Trophoblast cell (in vitro differentiated cells and primary cell): ENCODE measurements at regions not wholly inside any gene's neighbourhood (a gene's known extent, or its start where the extent isn't known, plus 50 kb on each side); places are given as distances from the start of the nearest gene placed in this dataset.

Experiments used
- DNase-seq, 2 donors: peaks; one replicate each; pipeline ENCODE4 v3.0.0-alpha.2; 2016
- H2AFZ ChIP-seq: 2 replicates; pipeline ENCODE4 v1.6.1; 2013; ENCODE audit warnings: low read length, moderate library complexity, mild to moderate bottlenecking; ENCODE audit not compliant: insufficient read depth, poor library complexity
- H2AK5ac ChIP-seq: 2 replicates; pipeline ENCODE4 v1.6.1; 2013; ENCODE audit warnings: mild to moderate bottlenecking, low read length
- H2BK120ac ChIP-seq: 2 replicates; pipeline ENCODE4 v1.6.1; 2013; ENCODE audit warnings: low read length, mild to moderate bottlenecking, moderate library complexity; ENCODE audit not compliant: insufficient read depth, poor library complexity
- H2BK12ac ChIP-seq: 2 replicates; pipeline ENCODE4 v1.6.1; 2013; ENCODE audit warnings: mild to moderate bottlenecking, low read length, moderate library complexity
- H2BK5ac ChIP-seq: 2 replicates; pipeline ENCODE4 v1.6.1; 2013; ENCODE audit warnings: low read length, low read depth, moderate library complexity, mild to moderate bottlenecking; ENCODE audit not compliant: poor library complexity
- H3K14ac ChIP-seq: 2 replicates; pipeline ENCODE4 v1.6.1; 2013; ENCODE audit warnings: mild to moderate bottlenecking, low read length
- H3K18ac ChIP-seq: 2 replicates; pipeline ENCODE4 v1.6.1; 2013; ENCODE audit warnings: mild to moderate bottlenecking, low read length
- H3K23ac ChIP-seq: 2 replicates; pipeline ENCODE4 v1.6.1; 2013; ENCODE audit warnings: low read length
- H3K27ac ChIP-seq: 2 replicates; pipeline ENCODE4 v1.5.1; 2013; ENCODE audit warnings: low read depth, mild to moderate bottlenecking, inconsistent platforms, low read length, moderate library complexity
- H3K27me3 ChIP-seq: 2 replicates; pipeline ENCODE4 v1.6.1; 2013; ENCODE audit warnings: inconsistent platforms, mild to moderate bottlenecking, low read length, moderate library complexity; ENCODE audit not compliant: insufficient read depth
- H3K36me3 ChIP-seq, 2 experiments: 1 replicate in 1 of 2; 2 replicates in 1 of 2; pipeline ENCODE4 v1.6.1; 2013; ENCODE audit warnings: low read length in 2 of 2, mild to moderate bottlenecking in 2 of 2, moderate library complexity in 1 of 2; ENCODE audit not compliant: insufficient read depth in 2 of 2, control insufficient read depth in 1 of 2
- H3K4ac ChIP-seq: 2 replicates; pipeline ENCODE4 v1.6.1; 2013; ENCODE audit warnings: low read depth, mild to moderate bottlenecking, low read length, moderate library complexity
- H3K4me1 ChIP-seq, 2 experiments: 1 replicate in 1 of 2; 2 replicates in 1 of 2; pipeline ENCODE4 v1.6.1; 2013; ENCODE audit warnings: low read length in 2 of 2, mild to moderate bottlenecking in 2 of 2, moderate library complexity in 1 of 2; ENCODE audit not compliant: insufficient read depth in 2 of 2, control insufficient read depth in 1 of 2
- H3K4me2 ChIP-seq: 2 replicates; pipeline ENCODE4 v1.6.1; 2013; ENCODE audit warnings: inconsistent platforms, mild to moderate bottlenecking, low read length, moderate library complexity
- H3K4me3 ChIP-seq: 2 replicates; pipeline ENCODE4 v1.5.1; 2013; ENCODE audit warnings: mild to moderate bottlenecking, low read depth, low read length, inconsistent platforms
- H3K79me1 ChIP-seq: one replicate; pipeline ENCODE4 v1.6.1; 2013; ENCODE audit warnings: low read length
- H3K79me2 ChIP-seq: 2 replicates; pipeline ENCODE4 v1.6.1; 2013; ENCODE audit warnings: low read length, mild to moderate bottlenecking; ENCODE audit not compliant: control insufficient read depth, insufficient read depth, poor library complexity
- H3K9ac ChIP-seq: 2 replicates; pipeline ENCODE4 v1.6.1; 2013; ENCODE audit warnings: mild to moderate bottlenecking, low read length
- H3K9me3 ChIP-seq: 2 replicates; pipeline ENCODE4 v1.6.1; 2013; ENCODE audit warnings: low read depth, mild to moderate bottlenecking, control low read depth, inconsistent platforms, low read length; ENCODE audit not compliant: insufficient read depth
- H4K12ac ChIP-seq: 2 replicates; pipeline ENCODE4 v1.6.1; 2013; ENCODE audit warnings: low read depth, mild to moderate bottlenecking, low read length, moderate library complexity
- H4K8ac ChIP-seq: 2 replicates; pipeline ENCODE4 v1.6.1; 2013; ENCODE audit warnings: low read depth, mild to moderate bottlenecking, low read length, moderate library complexity
- H4K91ac ChIP-seq: one replicate; pipeline ENCODE4 v1.6.1; 2013; ENCODE audit warnings: low read depth, mild to moderate bottlenecking, low read length, moderate library complexity
- WGBS: extraction: QIAGEN DNeasy Blood & Tissue Kit; methylation state at CpG from one replicate; pipeline ENCODE4 v1.1.7; 2013; ENCODE audit warnings: missing lambda C conversion rate; ENCODE audit not compliant: insufficient read length, insufficient coverage; ENCODE audit errors: extremely low coverage; 5-methylcytosine and 5-hydroxymethylcytosine counted together

DNA sequence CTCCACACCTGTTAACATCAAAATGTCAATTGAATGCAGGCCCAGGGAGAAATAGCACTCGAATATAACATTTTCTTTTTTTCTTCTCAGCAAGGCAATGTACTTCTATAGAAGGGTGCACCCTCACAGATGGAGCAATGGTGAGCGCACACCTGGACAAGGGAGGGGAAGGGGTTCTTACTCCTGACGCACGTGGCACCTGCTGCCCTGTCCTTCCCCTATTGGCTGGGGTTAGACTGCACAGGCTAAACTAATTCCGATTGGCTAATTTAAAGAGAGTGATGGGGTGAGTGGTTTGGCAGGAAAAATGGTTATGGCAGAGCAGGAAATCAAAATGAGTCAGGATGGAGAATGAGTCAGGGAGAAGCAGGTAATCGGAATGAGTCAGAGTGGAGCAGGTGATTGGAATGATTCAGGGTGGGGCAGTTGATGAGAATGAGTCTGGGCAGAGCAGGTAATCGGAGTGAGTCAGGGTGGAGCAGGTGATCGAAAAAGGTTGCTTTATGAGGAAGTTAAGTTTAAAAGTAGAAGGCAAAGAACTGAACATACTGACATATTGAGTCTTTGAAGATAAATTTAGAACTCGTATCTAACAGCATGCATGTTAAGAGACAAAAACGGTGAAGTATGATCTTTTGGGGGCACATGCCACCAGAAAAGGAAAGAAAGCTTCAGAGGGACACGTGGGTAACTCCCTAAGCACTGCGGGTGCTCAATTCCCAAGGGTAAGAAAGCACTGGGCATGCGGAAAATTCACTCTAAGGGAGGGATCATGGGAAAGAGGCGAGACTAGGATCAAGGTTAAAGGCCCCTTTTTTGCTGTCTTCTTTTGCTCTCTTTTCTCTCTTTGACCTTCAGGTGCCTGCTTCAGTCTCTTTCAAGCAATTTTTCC, 72.9 kb upstream of the GALNT15 start:
- H2AFZ ChIP-seq, result no peak overlapping the region
- no peak overlapping the region for H3K14ac ChIP-seq
- no peak overlapping the region for H2BK120ac ChIP-seq
- no peak overlapping the region for H3K4me3 ChIP-seq
- no peak overlapping the region for H3K18ac ChIP-seq
- no peak overlapping the region for H2BK5ac ChIP-seq
- no peak overlapping the region for H3K4ac ChIP-seq
- no peaks in the 10 kb centered on the region for H3K79me2 ChIP-seq
- no peak overlapping the region for H3K27ac ChIP-seq
- no peak overlapping the region for H2BK12ac ChIP-seq
- H4K12ac ChIP-seq, result no peak overlapping the region
- no peaks in the 10 kb centered on the region for H3K27me3 ChIP-seq
- no peaks in the 10 kb centered on the region for H3K4me1 ChIP-seq
- no peak overlapping the region for H4K8ac ChIP-seq
- H3K36me3 ChIP-seq, result no peaks in the 10 kb centered on the region
- H3K9ac ChIP-seq, result no peak overlapping the region
- WGBS, result no CpG with 5 or more reads among the region's 14 CpGs
- H2AK5ac ChIP-seq, result no peak overlapping the region
- no peaks in the 10 kb centered on the region for H3K79me1 ChIP-seq
- no peaks in the 10 kb centered on the region for H3K9me3 ChIP-seq
- H4K91ac ChIP-seq, result no peak overlapping the region
- H3K4me2 ChIP-seq, result no peak overlapping the region
- DNase-seq, result peak; percentile 68 to 75
- H3K23ac ChIP-seq, result no peak overlapping the region

DNA sequence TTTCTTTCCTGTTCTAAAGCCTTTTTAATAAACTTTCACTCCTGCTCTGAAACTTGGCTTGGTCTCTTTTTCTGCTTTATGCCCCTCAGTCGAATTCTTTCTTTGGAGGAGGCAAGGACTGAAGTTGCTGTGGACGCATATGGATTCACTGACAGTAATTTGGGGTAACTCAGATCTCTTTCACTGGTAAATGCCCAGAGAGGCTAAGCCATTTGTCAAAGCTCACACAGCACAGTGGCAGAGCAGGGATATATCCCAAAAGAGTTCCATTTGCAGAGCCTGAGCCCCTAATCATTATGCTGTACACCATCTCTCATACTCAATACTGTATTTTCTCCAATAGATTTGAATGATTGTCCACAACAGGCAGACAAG, 72.3 kb upstream of the GALNT15 start:
- no peaks in the 10 kb centered on the region for H3K79me2 ChIP-seq
- H3K79me1 ChIP-seq, result no peaks in the 10 kb centered on the region
- H3K9ac ChIP-seq, result no peak overlapping the region
- H3K9me3 ChIP-seq, result no peaks in the 10 kb centered on the region
- no peaks in the 10 kb centered on the region for H3K27me3 ChIP-seq
- no peak overlapping the region for H3K4ac ChIP-seq
- no peak overlapping the region for H2BK12ac ChIP-seq
- no peak overlapping the region for H4K8ac ChIP-seq
- WGBS, result no CpG with 5 or more reads among the region's 2 CpGs
- H2BK120ac ChIP-seq, result no peak overlapping the region
- DNase-seq, result no peak
- H3K18ac ChIP-seq, result no peak overlapping the region
- no peaks in the 10 kb centered on the region for H3K36me3 ChIP-seq
- H2BK5ac ChIP-seq, result no peak overlapping the region
- H3K4me2 ChIP-seq, result no peak overlapping the region
- H3K4me1 ChIP-seq, result no peaks in the 10 kb centered on the region
- H3K4me3 ChIP-seq, result no peak overlapping the region
- H4K91ac ChIP-seq, result no peak overlapping the region
- no peak overlapping the region for H4K12ac ChIP-seq
- no peak overlapping the region for H3K23ac ChIP-seq
- H3K14ac ChIP-seq, result no peak overlapping the region
- H2AFZ ChIP-seq, result no peak overlapping the region
- no peak overlapping the region for H2AK5ac ChIP-seq
- no peak overlapping the region for H3K27ac ChIP-seq

DNA sequence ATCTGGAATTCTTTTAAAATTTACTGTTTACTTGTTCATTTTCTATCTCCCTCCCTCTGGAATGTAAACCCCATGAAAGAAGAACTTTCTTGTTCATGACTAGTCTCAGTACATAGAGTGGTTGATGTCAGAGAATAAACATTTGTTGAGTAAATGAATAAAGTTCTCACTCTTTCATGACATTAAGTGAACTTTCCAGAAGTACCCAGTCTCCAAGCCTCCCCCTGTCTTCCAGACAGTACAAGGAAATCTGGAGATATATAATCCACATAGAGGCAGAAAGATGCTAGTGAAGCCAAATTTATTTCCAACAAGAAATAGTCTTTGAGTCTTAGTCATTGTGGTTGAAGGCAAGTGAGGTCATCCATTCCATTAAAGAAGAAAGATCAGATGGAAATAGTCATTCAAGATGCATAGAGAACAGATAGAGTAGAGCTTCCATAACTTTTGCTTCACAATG, 71.5 kb upstream of the GALNT15 start:
- H3K18ac ChIP-seq, result no peak overlapping the region
- H3K4me3 ChIP-seq, result no peak overlapping the region
- H3K9me3 ChIP-seq, result no peaks in the 10 kb centered on the region
- no peaks in the 10 kb centered on the region for H3K79me1 ChIP-seq
- no peak overlapping the region for H4K8ac ChIP-seq
- no peaks in the 10 kb centered on the region for H3K4me1 ChIP-seq
- H3K79me2 ChIP-seq, result no peaks in the 10 kb centered on the region
- H3K23ac ChIP-seq, result no peak overlapping the region
- no peak overlapping the region for H4K91ac ChIP-seq
- H3K27me3 ChIP-seq, result no peaks in the 10 kb centered on the region
- no peaks in the 10 kb centered on the region for H3K36me3 ChIP-seq
- H3K14ac ChIP-seq, result no peak overlapping the region
- no peak overlapping the region for H3K9ac ChIP-seq
- DNase-seq, result peak in 1 of 2 donors; percentile 8
- no peak overlapping the region for H2AFZ ChIP-seq
- no peak overlapping the region for H4K12ac ChIP-seq
- no peak overlapping the region for H3K4ac ChIP-seq
- no peak overlapping the region for H2BK120ac ChIP-seq
- H3K27ac ChIP-seq, result no peak overlapping the region
- H2AK5ac ChIP-seq, result no peak overlapping the region
- no peak overlapping the region for H2BK5ac ChIP-seq
- H2BK12ac ChIP-seq, result no peak overlapping the region
- H3K4me2 ChIP-seq, result no peak overlapping the region

DNA sequence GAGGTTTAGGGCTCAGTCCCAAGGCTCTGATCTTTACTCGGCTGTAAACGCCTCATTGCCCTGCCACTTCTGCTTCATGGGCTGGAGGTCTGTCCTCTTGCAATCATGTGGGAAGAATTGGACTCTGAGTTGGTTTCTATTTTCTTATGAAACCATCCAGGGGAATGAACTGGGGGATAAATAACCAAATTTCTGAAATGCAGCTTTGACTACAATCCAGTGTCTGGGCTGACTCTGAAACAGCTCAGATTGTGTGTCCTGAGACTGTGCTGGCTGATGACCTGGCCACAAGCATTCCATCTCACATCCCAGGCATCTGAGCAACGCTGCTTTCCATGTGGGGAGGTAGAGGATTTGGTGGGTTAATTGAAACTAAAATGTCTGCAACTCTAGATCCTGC, 71.0 kb upstream of the GALNT15 start:
- no CpG with 5 or more reads among the region's 3 CpGs for WGBS
- H3K27me3 ChIP-seq, result no peaks in the 10 kb centered on the region
- no peaks in the 10 kb centered on the region for H3K79me1 ChIP-seq
- no peak overlapping the region for H4K91ac ChIP-seq
- H4K12ac ChIP-seq, result no peak overlapping the region
- H3K18ac ChIP-seq, result no peak overlapping the region
- no peak overlapping the region for H2BK5ac ChIP-seq
- no peak overlapping the region for H2BK12ac ChIP-seq
- H2BK120ac ChIP-seq, result no peak overlapping the region
- H3K4me3 ChIP-seq, result no peak overlapping the region
- H3K27ac ChIP-seq, result no peak overlapping the region
- H3K14ac ChIP-seq, result no peak overlapping the region
- no peaks in the 10 kb centered on the region for H3K4me1 ChIP-seq
- H2AFZ ChIP-seq, result no peak overlapping the region
- H2AK5ac ChIP-seq, result no peak overlapping the region
- no peaks in the 10 kb centered on the region for H3K79me2 ChIP-seq
- no peak overlapping the region for H3K4ac ChIP-seq
- no peak overlapping the region for H3K23ac ChIP-seq
- DNase-seq, result peak; percentile 12 to 46
- H3K36me3 ChIP-seq, result no peaks in the 10 kb centered on the region
- no peak overlapping the region for H4K8ac ChIP-seq
- no peak overlapping the region for H3K4me2 ChIP-seq
- no peaks in the 10 kb centered on the region for H3K9me3 ChIP-seq
- H3K9ac ChIP-seq, result no peak overlapping the region
